ENCODE measurements at regions not wholly inside any gene's neighbourhood (a gene's known extent, or its start where the extent isn't known, plus 50 kb on each side); places are given as distances from the start of the nearest gene placed in this dataset.

DNA sequence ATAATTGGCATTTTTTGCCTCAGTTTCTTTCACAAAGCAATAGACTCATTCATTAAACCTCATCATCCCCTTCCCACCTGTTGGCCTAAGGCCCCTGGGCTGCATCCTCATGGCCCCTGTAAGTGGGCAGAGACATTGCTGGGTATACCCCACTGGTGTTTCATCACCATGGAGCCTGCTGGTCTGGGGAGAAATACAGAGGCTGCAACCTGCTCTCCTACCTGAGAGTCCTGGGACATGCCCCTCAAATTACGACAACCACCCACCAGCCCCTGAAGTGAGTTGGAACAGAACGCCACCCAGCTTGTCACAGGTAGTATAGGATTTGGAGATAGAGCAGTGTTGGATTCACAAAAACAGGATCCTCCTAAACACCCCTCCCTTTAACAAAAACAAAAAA, 190.8 kb downstream of the ANKRD60 start (continued):
- TF ChIP-seq, protein P1, sequence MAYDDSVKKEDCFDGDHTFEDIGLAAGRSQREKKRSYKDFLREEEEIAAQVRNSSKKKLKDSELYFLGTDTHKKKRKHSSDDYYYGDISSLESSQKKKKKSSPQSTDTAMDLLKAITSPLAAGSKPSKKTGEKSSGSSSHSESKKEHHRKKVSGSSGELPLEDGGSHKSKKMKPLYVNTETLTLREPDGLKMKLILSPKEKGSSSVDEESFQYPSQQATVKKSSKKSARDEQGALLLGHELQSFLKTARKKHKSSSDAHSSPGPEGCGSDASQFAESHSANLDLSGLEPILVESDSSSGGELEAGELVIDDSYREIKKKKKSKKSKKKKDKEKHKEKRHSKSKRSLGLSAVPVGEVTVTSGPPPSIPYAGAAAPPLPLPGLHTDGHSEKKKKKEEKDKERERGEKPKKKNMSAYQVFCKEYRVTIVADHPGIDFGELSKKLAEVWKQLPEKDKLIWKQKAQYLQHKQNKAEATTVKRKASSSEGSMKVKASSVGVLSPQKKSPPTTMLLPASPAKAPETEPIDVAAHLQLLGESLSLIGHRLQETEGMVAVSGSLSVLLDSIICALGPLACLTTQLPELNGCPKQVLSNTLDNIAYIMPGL (CRISPR knock-in tag; IDR thresholded peaks at IDR 0.05; ENCODE audit: borderline replicate concordance), result no peak
- no peak for TF ChIP-seq RNF2 (IDR thresholded peaks at IDR 0.05; ENCODE audit: borderline replicate concordance, low read depth)
- no peak for TF ChIP-seq CHD4 (IDR thresholded peaks at IDR 0.05; ENCODE audit: borderline replicate concordance)

DNA sequence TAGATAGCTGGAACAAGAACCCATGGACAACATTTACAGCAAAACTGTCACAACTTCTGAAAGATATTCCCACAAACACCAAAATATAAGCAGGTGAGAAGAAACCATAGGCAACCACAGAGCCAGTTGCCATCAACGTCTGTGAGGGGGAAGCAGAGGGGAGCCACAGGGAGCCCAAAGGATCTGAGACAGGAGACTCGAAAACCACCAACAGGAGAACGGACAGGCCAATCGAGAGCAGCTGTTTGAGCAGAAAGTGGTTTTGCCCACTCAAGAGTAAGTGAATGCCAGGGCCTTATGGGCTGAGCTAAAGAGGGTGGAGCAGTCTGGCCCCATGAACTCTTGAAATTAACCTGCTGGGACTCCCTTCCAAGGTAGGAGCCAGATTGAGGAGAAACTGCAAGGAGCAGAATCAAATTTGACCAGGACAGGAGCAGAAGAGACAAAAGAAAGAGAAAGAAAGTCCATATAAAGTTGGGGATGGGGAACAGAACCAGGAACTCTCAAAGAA, 195.4 kb downstream of the ANKRD60 start:
- H3K4me1 ChIP-seq, result no peaks in the 10 kb centered on the region
- POLR2A ChIA-PET, result no interaction called here
- ATAC-seq, result no peak
- no peak overlapping the region for H3K4me3 ChIP-seq
- H3K4me2 ChIP-seq, result no peak overlapping the region
- WGBS (ENCODE audit: missing lambda C conversion rate), result 78% methylated on average over 4 of the region's 4 CpGs
- DNase-seq (ENCODE audit: low read depth in 1 of 2, low spot score in 1 of 2), result no peak
- CTCF ChIA-PET, result interaction anchor here (0.9 kb wide), 1 partner anchor 24 kb away, joined by 3 read pairs; no protein-coding TSS in a partner anchor
- H3K27ac ChIP-seq, result peak overlapping the region; percentile 16 to 39; a peak in 3 of 6 replicates
- TF ChIP-seq, protein P2, sequence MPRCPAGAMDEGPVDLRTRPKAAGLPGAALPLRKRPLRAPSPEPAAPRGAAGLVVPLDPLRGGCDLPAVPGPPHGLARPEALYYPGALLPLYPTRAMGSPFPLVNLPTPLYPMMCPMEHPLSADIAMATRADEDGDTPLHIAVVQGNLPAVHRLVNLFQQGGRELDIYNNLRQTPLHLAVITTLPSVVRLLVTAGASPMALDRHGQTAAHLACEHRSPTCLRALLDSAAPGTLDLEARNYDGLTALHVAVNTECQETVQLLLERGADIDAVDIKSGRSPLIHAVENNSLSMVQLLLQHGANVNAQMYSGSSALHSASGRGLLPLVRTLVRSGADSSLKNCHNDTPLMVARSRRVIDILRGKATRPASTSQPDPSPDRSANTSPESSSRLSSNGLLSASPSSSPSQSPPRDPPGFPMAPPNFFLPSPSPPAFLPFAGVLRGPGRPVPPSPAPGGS (IDR thresholded peaks at IDR 0.05), result no peak
- TF ChIP-seq, protein P3, sequence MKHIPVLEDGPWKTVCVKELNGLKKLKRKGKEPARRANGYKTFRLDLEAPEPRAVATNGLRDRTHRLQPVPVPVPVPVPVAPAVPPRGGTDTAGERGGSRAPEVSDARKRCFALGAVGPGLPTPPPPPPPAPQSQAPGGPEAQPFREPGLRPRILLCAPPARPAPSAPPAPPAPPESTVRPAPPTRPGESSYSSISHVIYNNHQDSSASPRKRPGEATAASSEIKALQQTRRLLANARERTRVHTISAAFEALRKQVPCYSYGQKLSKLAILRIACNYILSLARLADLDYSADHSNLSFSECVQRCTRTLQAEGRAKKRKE (CRISPR knock-in tag; IDR thresholded peaks at IDR 0.05; ENCODE audit: low read depth), result no peak
- TF ChIP-seq TP53 (CRISPR knock-in tag; IDR thresholded peaks at IDR 0.05) (no peak), CBX2 (IDR thresholded peaks at IDR 0.05; ENCODE audit: borderline replicate concordance, low read depth) (no peak), NR3C1 (IDR thresholded peaks at IDR 0.05) (no peak), JUNB (IDR thresholded peaks at IDR 0.05) (no peak), MAFK (IDR thresholded peaks at IDR 0.05; ENCODE audit: partially characterized antibody) (no peak), ZNF302 (CRISPR knock-in tag; IDR thresholded peaks at IDR 0.05) (no peak), HEYL (CRISPR knock-in tag; IDR thresholded peaks at IDR 0.05) (no peak), RFX5 (IDR thresholded peaks at IDR 0.05) (no peak), RCOR1 (IDR thresholded peaks at IDR 0.05; ENCODE audit: low read depth, low read length) (no peak), EP300 (IDR thresholded peaks at IDR 0.05) (no peak)
- TF ChIP-seq, protein P4, sequence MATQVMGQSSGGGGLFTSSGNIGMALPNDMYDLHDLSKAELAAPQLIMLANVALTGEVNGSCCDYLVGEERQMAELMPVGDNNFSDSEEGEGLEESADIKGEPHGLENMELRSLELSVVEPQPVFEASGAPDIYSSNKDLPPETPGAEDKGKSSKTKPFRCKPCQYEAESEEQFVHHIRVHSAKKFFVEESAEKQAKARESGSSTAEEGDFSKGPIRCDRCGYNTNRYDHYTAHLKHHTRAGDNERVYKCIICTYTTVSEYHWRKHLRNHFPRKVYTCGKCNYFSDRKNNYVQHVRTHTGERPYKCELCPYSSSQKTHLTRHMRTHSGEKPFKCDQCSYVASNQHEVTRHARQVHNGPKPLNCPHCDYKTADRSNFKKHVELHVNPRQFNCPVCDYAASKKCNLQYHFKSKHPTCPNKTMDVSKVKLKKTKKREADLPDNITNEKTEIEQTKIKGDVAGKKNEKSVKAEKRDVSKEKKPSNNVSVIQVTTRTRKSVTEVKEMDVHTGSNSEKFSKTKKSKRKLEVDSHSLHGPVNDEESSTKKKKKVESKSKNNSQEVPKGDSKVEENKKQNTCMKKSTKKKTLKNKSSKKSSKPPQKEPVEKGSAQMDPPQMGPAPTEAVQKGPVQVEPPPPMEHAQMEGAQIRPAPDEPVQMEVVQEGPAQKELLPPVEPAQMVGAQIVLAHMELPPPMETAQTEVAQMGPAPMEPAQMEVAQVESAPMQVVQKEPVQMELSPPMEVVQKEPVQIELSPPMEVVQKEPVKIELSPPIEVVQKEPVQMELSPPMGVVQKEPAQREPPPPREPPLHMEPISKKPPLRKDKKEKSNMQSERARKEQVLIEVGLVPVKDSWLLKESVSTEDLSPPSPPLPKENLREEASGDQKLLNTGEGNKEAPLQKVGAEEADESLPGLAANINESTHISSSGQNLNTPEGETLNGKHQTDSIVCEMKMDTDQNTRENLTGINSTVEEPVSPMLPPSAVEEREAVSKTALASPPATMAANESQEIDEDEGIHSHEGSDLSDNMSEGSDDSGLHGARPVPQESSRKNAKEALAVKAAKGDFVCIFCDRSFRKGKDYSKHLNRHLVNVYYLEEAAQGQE (IDR thresholded peaks at IDR 0.05), result no peak
- TF ChIP-seq, protein P5, sequence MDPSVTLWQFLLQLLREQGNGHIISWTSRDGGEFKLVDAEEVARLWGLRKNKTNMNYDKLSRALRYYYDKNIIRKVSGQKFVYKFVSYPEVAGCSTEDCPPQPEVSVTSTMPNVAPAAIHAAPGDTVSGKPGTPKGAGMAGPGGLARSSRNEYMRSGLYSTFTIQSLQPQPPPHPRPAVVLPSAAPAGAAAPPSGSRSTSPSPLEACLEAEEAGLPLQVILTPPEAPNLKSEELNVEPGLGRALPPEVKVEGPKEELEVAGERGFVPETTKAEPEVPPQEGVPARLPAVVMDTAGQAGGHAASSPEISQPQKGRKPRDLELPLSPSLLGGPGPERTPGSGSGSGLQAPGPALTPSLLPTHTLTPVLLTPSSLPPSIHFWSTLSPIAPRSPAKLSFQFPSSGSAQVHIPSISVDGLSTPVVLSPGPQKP (IDR thresholded peaks at IDR 0.05; ENCODE audit: low read depth, low read length), result no peak
- TF ChIP-seq, protein P6, sequence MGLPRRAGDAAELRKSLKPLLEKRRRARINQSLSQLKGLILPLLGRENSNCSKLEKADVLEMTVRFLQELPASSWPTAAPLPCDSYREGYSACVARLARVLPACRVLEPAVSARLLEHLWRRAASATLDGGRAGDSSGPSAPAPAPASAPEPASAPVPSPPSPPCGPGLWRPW (IDR thresholded peaks at IDR 0.05), result no peak
- no peak for FAIRE-seq
- H3K9me3 ChIP-seq, result no peaks in the 10 kb centered on the region

Data from A549 (cell line).